Fibroblast of mammary gland (primary cell): ENCODE measurements at regions not wholly inside any gene's neighbourhood (a gene's known extent, or its start where the extent isn't known, plus 50 kb on each side); places are given as distances from the start of the nearest gene placed in this dataset.

Experiments
- DNase-seq: peaks from one replicate; pipeline ENCODE4 v3.0.0-alpha.2; 2010; ENCODE audit warnings: low read depth
- H3K4me3 ChIP-seq: 2 replicates; pipeline ENCODE4 v1.5.1; 2011; ENCODE audit warnings: low read depth, mild to moderate bottlenecking, low read length, moderate library complexity; ENCODE audit not compliant: control insufficient read depth
- TF ChIP-seq, protein P1 (sequence below): conservative IDR thresholded peaks from 2 replicates; pipeline ENCODE4 v1.5.1; 2011; ENCODE audit warnings: low read depth, low read length, inconsistent platforms; ENCODE audit not compliant: control insufficient read depth, insufficient read depth

DNA sequence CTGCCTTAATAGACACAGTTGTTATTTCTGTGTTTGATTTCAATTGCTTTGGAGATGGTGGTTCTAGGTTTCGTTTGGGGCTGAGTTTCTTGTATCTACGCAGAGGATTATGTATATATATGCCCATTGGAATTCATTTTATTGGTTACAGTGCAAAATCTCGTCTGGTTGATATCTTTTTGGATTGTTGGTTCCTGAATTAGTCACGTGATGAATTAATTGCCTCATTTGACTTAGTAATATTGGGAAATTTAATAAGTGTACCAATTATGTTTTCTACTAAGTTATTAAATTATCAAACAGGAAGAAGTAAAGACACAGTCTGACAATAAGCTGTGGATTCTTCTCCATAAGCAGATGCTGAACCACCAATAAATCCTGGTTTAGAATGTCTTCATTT, 467.9 kb upstream of the TENM3 start:
- no peak overlapping the region for H3K4me3 ChIP-seq
- TF ChIP-seq, protein P1, sequence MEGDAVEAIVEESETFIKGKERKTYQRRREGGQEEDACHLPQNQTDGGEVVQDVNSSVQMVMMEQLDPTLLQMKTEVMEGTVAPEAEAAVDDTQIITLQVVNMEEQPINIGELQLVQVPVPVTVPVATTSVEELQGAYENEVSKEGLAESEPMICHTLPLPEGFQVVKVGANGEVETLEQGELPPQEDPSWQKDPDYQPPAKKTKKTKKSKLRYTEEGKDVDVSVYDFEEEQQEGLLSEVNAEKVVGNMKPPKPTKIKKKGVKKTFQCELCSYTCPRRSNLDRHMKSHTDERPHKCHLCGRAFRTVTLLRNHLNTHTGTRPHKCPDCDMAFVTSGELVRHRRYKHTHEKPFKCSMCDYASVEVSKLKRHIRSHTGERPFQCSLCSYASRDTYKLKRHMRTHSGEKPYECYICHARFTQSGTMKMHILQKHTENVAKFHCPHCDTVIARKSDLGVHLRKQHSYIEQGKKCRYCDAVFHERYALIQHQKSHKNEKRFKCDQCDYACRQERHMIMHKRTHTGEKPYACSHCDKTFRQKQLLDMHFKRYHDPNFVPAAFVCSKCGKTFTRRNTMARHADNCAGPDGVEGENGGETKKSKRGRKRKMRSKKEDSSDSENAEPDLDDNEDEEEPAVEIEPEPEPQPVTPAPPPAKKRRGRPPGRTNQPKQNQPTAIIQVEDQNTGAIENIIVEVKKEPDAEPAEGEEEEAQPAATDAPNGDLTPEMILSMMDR, result no peak
- no peak for DNase-seq

GRCh38 chr4:181776264-181777054, 466.7 kb upstream of the TENM3 start:
- TF ChIP-seq, protein P1, result no peak
- DNase-seq, result no peak
- no peak overlapping the region for H3K4me3 ChIP-seq

DNA sequence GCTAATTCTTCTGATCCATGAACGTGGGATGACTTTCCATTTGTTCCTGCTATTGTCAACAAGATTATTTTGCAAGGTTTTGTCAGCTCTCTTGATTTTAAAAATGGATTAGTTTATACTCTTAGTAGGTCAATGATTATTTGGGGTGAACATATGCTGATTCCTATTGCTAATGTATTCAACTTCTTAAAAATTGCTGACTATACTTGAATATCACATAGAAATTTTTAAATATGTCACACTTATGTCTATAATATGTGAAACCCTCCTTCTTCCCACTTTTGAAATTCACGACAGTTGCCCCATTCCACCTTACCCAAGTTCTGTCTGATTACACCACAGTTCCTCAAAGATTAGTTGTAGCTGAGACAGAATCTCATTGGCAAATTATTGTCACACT, 465.7 kb upstream of the TENM3 start:
- TF ChIP-seq, protein P1, result no peak

GRCh38 chr4:181784881-181785280, 458.3 kb upstream of the TENM3 start:
- no peak for DNase-seq
- H3K4me3 ChIP-seq, result no peak overlapping the region
- TF ChIP-seq, protein P1, result no peak

More for the DNA sequence above, 465.7 kb upstream of the TENM3 start:
- H3K4me3 ChIP-seq, result no peak overlapping the region
- DNase-seq, result no peak

DNA sequence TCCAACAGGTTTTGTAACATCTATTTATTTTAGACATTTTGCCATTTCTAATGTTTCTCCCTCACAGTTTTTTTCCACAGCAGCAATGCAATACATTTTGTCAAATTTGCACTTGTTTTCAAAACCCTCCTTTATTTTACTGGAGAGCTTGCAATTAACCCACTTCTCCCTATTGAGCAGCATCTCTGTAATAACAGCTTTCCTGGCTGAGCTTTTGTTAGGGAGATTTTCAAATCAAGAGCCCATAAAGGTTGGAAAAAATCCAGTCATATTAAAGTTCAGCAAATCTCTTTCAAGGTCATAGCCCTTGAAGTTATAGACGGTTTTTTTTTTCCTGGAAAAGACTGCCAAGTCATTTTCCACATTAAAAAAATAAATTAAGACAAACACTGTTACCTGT, 450.6 kb upstream of the TENM3 start:
- DNase-seq, result no peak
- no peak overlapping the region for H3K4me3 ChIP-seq
- TF ChIP-seq, protein P1, result no peak

DNA sequence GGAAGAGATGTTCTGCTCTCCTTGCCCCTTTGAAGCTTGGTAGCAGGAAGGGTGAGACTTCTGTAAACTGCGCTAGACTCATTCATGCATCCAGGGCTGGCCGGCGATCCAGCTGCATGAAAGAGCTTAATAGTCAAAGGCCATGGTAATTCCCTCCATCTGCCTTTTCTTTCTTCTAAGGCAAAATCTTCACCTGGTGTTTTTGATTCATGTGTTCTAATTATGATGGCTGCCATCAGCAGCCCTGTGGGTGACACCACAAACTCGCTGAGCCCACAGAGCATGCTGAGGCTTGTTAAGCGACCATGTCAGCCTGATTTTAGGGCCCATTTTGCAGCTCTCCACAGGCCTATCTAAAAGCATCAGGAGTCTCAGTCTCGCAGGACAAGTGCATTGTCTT, 450.1 kb upstream of the TENM3 start:
- no peak for DNase-seq
- H3K4me3 ChIP-seq, result no peak overlapping the region
- TF ChIP-seq, protein P1, result no peak
